OCI-LY7 (cell line): ENCODE measurements at regions not wholly inside any gene's neighbourhood (a gene's known extent, or its start where the extent isn't known, plus 50 kb on each side); places are given as distances from the start of the nearest gene placed in this dataset.

ENCODE experiments used
- EZH2phosphoT487 ChIP-seq: fragments of 200-600 bp; sonication (generic); IDR thresholded peaks from 2 replicates; pipeline ENCODE4 v1.6.1; 2018; ENCODE audit warnings: low read depth, borderline replicate concordance, mild to moderate bottlenecking, mixed run types, antibody characterized with exemption, low read length, moderate library complexity, mixed read lengths
- TF ChIP-seq, protein P1 (sequence below): fragments of 200-600 bp; sonication (generic); conservative IDR thresholded peaks from 2 replicates; pipeline ENCODE4 v1.5.1; 2014; ENCODE audit warnings: mild to moderate bottlenecking, antibody characterized with exemption, low read length, moderate library complexity, mixed read lengths

DNA sequence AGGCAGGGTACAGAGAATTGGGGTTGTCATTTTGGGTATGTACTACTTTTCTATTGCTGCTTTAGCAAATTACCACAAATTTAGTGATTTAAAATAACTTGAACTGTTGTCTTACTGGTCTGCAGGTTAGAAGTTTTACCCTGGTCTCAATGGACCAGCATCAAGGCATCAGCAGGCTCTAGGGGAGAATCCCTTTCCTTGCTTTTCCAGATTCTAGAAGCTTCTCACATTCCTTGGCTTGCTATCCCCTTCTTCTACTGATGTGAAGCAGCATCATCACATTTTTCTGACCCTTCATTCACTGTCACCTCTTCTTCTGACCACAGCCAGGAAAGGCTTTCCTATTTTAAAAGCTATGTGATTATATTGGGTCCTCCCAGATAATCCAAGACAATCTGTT lies 237.8 kb upstream of the RBMS1 start:
- TF ChIP-seq, protein P1, sequence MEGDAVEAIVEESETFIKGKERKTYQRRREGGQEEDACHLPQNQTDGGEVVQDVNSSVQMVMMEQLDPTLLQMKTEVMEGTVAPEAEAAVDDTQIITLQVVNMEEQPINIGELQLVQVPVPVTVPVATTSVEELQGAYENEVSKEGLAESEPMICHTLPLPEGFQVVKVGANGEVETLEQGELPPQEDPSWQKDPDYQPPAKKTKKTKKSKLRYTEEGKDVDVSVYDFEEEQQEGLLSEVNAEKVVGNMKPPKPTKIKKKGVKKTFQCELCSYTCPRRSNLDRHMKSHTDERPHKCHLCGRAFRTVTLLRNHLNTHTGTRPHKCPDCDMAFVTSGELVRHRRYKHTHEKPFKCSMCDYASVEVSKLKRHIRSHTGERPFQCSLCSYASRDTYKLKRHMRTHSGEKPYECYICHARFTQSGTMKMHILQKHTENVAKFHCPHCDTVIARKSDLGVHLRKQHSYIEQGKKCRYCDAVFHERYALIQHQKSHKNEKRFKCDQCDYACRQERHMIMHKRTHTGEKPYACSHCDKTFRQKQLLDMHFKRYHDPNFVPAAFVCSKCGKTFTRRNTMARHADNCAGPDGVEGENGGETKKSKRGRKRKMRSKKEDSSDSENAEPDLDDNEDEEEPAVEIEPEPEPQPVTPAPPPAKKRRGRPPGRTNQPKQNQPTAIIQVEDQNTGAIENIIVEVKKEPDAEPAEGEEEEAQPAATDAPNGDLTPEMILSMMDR: no peak
- no peak for TF ChIP-seq EZH2phosphoT487
